DND-41 (cell line): ENCODE measurements at regions not wholly inside any gene's neighbourhood (a gene's known extent, or its start where the extent isn't known, plus 50 kb on each side); places are given as distances from the start of the nearest gene placed in this dataset.

Experiments used
- EZH2 ChIP-seq: IDR thresholded peaks from 3 replicates; pipeline ENCODE4 v1.6.1; 2012; ENCODE audit warnings: borderline replicate concordance, low read depth, mild to moderate bottlenecking, moderate library complexity, low read length, inconsistent platforms; ENCODE audit not compliant: severe bottlenecking
- TF ChIP-seq, protein P1 (sequence below): IDR thresholded peaks from 2 replicates; pipeline ENCODE4 v1.5.1; 2012; ENCODE audit warnings: borderline replicate concordance, low read length, moderate library complexity, mild to moderate bottlenecking; ENCODE audit not compliant: poor library complexity, severe bottlenecking; ENCODE audit errors: extremely low read depth

DNA sequence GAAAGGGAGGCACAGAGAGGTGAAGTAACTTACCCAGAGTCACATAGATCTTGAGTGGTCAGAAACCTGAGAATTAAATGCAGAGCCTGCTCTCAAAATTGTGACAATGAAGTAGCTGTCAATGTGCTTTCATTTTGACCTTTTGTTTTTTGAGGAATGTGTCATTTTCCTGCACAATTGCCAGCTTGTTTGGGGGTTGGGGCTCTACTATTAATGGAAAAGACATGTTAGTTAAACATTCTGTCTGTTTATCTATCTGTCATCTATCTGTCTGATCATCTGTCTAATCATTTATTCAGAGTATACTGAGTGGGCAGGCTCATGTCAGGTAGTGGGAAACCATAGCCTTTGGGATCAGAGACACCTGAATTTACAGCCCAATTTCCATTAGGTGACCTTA is 428.4 kb downstream of the TSN start:
- TF ChIP-seq, protein P1, sequence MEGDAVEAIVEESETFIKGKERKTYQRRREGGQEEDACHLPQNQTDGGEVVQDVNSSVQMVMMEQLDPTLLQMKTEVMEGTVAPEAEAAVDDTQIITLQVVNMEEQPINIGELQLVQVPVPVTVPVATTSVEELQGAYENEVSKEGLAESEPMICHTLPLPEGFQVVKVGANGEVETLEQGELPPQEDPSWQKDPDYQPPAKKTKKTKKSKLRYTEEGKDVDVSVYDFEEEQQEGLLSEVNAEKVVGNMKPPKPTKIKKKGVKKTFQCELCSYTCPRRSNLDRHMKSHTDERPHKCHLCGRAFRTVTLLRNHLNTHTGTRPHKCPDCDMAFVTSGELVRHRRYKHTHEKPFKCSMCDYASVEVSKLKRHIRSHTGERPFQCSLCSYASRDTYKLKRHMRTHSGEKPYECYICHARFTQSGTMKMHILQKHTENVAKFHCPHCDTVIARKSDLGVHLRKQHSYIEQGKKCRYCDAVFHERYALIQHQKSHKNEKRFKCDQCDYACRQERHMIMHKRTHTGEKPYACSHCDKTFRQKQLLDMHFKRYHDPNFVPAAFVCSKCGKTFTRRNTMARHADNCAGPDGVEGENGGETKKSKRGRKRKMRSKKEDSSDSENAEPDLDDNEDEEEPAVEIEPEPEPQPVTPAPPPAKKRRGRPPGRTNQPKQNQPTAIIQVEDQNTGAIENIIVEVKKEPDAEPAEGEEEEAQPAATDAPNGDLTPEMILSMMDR = no peak
- TF ChIP-seq EZH2 = no peak
